D721Med (cell line): ENCODE measurements at regions not wholly inside any gene's neighbourhood (a gene's known extent, or its start where the extent isn't known, plus 50 kb on each side); places are given as distances from the start of the nearest gene placed in this dataset.
"Not testable (repeated sequence)": the region's sequence is repeated elsewhere in the genome, so short reads cannot be mapped to it uniquely, and the experiment has no call there.

Experiments
- DNase-seq: peaks from one replicate; pipeline ENCODE4 v3.0.0; 2011; ENCODE audit warnings: low spot score; ENCODE audit not compliant: insufficient read length
- FAIRE-seq: peaks from 2 replicates; lab custom pipeline; 2011; peaks lifted over from hg19 to GRCh38; lab: Jason Lieb, UNC
- TF ChIP-seq, protein P1 (sequence below): IDR thresholded peaks from 2 replicates; pipeline ENCODE4 v1.5.1; 2012; ENCODE audit warnings: mild to moderate bottlenecking, control low read depth; ENCODE audit not compliant: insufficient read depth; ENCODE audit errors: missing control alignments

DNA sequence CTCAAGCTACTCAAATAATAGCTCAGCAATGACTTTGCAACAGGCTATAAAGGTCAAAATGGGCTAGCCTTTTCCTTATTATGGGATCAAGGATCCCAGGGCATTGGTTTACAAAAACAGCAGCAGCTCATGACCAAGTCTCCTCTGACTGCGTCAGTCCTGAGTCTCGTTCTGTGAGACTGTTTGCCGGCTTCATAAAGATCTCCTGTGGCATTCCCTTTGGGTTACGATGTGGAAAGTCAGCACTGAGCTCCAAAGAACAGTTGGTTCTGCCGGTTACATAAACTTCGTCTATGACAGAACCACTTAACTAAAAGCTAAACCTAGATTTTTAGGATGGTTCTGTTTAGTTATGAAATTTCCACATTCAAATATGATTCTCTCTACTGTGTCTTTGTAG, 674.9 kb downstream of the ZEB2 start:
- TF ChIP-seq, protein P1, sequence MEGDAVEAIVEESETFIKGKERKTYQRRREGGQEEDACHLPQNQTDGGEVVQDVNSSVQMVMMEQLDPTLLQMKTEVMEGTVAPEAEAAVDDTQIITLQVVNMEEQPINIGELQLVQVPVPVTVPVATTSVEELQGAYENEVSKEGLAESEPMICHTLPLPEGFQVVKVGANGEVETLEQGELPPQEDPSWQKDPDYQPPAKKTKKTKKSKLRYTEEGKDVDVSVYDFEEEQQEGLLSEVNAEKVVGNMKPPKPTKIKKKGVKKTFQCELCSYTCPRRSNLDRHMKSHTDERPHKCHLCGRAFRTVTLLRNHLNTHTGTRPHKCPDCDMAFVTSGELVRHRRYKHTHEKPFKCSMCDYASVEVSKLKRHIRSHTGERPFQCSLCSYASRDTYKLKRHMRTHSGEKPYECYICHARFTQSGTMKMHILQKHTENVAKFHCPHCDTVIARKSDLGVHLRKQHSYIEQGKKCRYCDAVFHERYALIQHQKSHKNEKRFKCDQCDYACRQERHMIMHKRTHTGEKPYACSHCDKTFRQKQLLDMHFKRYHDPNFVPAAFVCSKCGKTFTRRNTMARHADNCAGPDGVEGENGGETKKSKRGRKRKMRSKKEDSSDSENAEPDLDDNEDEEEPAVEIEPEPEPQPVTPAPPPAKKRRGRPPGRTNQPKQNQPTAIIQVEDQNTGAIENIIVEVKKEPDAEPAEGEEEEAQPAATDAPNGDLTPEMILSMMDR = no peak
- FAIRE-seq (no peak), DNase-seq (no peak)

DNA sequence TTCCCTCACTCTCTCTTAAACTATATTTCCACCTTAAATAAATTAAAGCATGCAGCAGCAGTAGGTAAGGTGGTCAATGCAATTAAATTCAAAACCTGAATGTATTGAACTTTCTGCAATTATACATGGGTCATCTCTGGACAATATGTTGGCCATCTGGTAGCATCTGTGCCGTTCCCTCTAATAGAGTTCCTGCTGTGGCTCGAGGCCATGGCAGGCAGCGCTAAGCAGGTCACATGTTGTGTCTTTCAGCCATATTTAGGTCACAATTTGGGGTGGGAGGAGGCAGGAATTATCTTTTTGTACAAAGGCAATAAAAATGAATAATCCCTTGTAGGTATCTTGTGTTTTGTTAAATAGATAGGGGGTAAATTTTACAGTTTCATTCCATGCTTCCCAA, 676.2 kb downstream of the ZEB2 start:
- DNase-seq (no peak), FAIRE-seq (no peak)

DNA sequence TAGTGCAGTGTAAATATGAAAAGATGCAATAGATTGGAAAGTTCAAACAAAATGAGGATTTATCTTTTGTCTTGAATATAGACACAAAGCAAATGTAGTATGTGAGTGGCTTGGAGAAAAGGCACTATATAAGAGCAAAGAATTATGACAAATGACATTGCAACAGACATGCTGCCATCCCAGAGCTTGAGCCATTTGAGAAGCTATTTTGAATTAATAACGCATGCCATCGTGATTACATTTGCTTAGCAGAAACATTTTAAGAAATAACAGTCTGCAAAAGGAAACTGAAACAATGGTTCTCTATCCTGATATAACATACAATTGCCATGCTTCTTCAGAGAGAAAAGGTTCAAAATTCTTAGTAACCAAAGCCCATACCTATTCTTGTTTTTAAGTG, 677.1 kb downstream of the ZEB2 start:
- FAIRE-seq = no peak
- DNase-seq = no peak
- TF ChIP-seq, protein P1 = no peak

More for the DNA sequence above, 676.2 kb downstream of the ZEB2 start:
- TF ChIP-seq, protein P1 = no peak

DNA sequence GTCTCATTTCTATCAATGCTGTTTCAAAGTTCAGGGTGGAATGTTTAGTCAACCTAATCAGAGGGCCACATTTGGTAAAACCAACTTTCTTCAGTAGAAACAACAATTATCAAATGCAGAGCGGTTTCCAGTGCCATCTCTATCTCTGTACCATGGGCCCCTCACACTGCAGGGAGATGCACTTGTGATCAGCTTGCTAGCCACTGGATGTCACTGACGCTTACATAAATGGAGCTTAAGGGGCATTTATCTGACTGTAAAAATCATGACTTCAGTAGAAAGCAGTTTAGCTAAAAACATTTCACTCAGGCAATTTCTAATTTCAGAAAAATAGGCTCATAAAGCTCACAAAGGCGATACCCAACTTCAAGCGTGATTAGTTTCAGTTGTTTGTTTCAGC, 678.0 kb downstream of the ZEB2 start:
- FAIRE-seq (no peak), DNase-seq (no peak)
- TF ChIP-seq, protein P1 = no peak

- DNase-seq (no peak), FAIRE-seq (no peak)
- TF ChIP-seq, protein P1 = no peak
Observed at GRCh38 chr2:143840601-143841000, 679.3 kb downstream of the ZEB2 start.

GRCh38 chr2:143840194-143840593, 679.7 kb downstream of the ZEB2 start:
- DNase-seq = no peak
- FAIRE-seq = no peak
- TF ChIP-seq, protein P1 = no peak

DNA sequence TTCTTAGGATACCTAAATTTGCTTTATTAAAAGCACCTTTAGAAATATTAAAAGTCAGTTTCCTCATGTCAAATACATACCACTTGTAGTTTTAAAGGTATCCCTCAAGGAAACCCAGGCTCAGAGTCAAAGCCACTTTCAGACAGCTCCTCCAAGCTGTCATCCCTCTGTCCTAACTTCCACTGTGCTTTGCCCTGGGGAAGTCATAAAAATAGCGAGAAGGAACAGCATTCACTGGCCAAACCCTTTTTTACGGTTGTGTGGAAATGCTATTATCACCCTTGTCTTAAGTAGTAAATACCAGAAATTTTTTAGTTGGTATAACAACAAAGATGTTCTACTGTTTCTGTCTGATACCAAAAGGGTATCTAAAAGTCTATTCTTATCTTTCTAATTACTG, 680.5 kb downstream of the ZEB2 start:
- no peak for DNase-seq
- TF ChIP-seq, protein P1 = no peak
- FAIRE-seq = no peak

DNA sequence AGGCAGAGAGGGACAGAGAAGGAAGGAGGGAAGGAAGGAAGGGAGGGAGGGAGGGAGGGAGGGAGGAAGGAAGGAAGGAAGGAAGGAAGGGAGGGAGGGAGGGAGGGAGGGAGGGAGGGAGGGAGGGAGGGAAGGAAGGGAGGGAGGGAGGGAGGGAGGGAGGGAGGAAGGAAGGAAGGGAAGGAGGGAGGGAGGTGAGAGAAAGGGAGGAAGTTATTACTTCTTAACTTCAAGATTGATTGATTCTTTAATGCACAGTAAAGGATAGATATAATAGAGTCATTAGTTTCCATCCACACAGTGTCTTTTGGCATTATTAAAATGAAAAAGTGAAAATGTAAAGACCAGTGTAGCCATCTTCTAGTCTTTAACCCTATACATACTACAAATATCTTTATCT, 682.9 kb downstream of the ZEB2 start:
- not testable (repeated sequence) for FAIRE-seq, DNase-seq
